Ureter (tissue), 1 donor: ENCODE measurements at regions not wholly inside any gene's neighbourhood (a gene's known extent, or its start where the extent isn't known, plus 50 kb on each side); places are given as distances from the start of the nearest gene placed in this dataset.

ENCODE experiments used
- DNase-seq: peaks from one replicate; pipeline ENCODE4 v3.0.0-alpha.2; 2020; ENCODE audit warnings: low spot score
- donor health status: DM: yes; HTN: yes; CAD: no.

GRCh38 chr7:53518319-53518718, 482.9 kb downstream of the POM121L12 start:
- DNase-seq, result no peak

- DNase-seq, result no peak
These were observed 485.4 kb downstream of the POM121L12 start for GRCh38 chr7:53520841-53521240.

GRCh38 chr7:53521638-53522184, 486.3 kb downstream of the POM121L12 start:
- DNase-seq, result no peak

- no peak for DNase-seq
These were observed 504.1 kb downstream of the POM121L12 start for GRCh38 chr7:53539558-53539957.

GRCh38 chr7:53541475-53541874, 506.0 kb downstream of the POM121L12 start:
- DNase-seq, result no peak

- DNase-seq, result no peak
These were observed 506.7 kb downstream of the POM121L12 start for GRCh38 chr7:53542157-53542556.
